ENCODE measurements at regions not wholly inside any gene's neighbourhood (a gene's known extent, or its start where the extent isn't known, plus 50 kb on each side); places are given as distances from the start of the nearest gene placed in this dataset.

DNA sequence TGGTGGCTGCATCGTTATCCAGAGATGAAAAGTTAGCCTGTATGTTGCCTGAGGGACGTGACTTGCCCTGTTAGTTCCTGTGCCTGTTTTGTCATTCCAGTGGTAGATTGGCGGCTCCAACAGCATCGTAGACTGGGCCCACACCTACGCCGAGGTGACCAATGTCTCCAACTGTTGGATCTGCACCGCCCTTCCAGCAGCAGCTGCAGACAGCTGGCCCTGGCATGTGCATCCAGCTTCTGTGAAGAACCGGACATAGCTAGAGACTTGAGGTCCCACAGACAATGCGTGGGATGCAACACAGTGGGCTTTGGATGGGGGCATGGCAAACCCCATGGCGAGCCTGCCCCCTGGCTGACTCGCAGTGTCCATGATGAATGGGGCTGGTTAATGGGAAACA lies 93.0 kb upstream of the TMPO start:
- DNase-seq, result no peak
- Histone ChIP-seq H3K4me1 (peaks cover 29% of the 10 kb centered on the region), H3K36me3 (no peaks in the 10 kb centered on the region), H3K9me3 (replicated peaks) (no peaks in the 10 kb centered on the region), H3K27ac (no peak overlapping the region), H3K27me3 (no peaks in the 10 kb centered on the region), H3K4me3 (no peak overlapping the region)

DNA sequence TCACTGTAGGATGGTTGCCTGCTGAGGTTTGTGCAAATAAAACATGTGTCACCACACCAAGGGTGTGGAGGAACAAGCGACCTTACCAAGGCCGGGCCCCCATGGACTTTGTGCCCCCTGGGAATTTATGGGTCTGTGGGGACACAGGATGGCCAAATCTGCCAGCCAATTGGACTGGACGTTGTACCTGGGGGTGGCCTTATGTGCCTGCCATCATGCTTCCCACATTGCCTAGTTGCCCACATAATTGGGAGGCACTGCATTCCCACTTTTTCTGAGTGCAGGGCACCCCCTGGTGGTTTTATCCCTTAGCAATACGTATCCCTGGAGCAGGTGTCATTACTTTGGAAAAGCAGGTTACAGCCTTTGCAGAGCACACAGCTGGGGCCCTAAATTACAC lies 92.6 kb upstream of the TMPO start:
- Histone ChIP-seq H3K9me3 (replicated peaks) (no peaks in the 10 kb centered on the region), H3K27me3 (no peaks in the 10 kb centered on the region), H3K36me3 (no peaks in the 10 kb centered on the region), H3K4me3 (no peak overlapping the region), H3K27ac (no peak overlapping the region), H3K4me1 (peaks cover 24% of the 10 kb centered on the region)
- DNase-seq, result peak; percentile 36 to 47

DNA sequence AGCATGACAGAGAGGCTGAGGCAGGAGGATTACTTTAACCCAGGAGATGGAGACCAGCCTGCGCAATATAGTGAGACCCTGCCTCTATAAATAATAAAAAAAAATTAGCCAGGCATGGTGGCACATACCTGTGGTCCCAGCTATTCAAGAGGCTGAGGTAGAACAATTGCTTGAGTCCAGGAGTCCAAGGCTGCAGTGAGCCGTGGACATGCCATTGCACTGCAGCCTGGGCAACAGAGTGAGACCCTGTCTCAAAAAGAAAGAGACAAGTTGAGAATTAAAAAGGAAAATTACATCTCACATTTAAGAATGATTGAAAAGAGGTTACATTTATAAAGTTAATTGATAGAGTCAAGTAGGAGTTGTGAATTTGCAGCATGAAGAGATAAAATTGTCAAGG lies 91.4 kb upstream of the TMPO start:
- Histone ChIP-seq H3K4me1 (peaks cover 18% of the 10 kb centered on the region), H3K4me3 (no peak overlapping the region), H3K36me3 (no peaks in the 10 kb centered on the region), H3K27me3 (no peaks in the 10 kb centered on the region), H3K9me3 (replicated peaks) (no peaks in the 10 kb centered on the region), H3K27ac (peak overlapping the region; percentile 16)
- DNase-seq, result no peak

DNA sequence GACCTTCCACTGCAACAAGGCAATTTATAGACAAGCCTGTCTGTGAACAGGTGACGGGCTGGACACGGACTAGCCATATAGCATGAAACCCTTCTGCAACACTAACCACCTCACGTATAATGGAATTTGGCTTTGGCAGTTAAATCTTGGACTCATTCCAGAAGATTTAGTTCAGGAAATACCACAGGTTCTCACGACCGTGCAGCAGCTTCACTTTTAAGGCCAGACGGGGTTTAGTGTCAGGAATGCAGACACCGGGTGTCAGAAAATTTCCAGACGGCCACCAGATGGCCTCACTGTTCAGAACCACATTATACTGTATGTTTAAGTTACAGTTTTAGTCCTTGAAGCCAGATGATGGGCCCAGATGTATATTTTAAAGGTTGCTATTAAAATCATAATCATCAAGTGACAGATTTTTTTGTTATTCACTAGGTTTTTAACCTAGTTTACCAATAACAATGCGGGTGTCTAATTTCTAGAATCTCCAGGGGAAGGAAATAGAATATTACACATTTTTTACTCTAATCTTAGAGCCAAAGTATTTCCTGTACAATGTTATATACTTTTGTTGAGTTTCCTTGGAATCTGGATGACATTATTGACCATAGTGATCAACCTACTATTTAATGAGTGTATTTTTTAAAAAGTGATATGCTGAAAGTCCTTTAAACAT lies 90.5 kb upstream of the TMPO start:
- H3K27ac ChIP-seq, result peak overlapping the region; percentile 16
- H3K36me3 ChIP-seq, result no peaks in the 10 kb centered on the region
- no peaks in the 10 kb centered on the region for H3K27me3 ChIP-seq
- H3K9me3 ChIP-seq (replicated peaks), result no peaks in the 10 kb centered on the region
- DNase-seq, result peak; percentile 78 to 91
- peaks cover 11% of the 10 kb centered on the region for H3K4me1 ChIP-seq
- no peak overlapping the region for H3K4me3 ChIP-seq

DNA sequence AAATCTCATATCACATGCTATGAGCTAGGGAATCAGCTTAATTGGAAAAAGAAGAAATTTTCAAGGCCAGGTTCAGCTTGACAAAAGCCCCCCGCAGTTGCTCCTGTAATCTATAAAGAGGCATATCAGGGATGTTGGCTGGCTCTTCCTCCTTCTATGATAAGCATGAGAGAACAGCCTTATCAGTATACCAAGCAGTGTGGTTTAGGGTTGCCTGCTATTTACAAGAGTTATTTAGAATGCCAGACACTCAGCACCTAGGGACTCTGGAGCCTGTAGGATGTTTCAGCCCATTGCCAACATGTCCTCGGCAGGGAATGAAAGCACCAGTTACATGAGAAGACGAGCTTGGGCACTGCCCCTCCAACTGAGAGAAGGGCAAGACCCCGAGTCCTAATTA lies 89.5 kb upstream of the TMPO start:
- no peaks in the 10 kb centered on the region for H3K36me3 ChIP-seq
- H3K4me3 ChIP-seq, result no peak overlapping the region

DNA sequence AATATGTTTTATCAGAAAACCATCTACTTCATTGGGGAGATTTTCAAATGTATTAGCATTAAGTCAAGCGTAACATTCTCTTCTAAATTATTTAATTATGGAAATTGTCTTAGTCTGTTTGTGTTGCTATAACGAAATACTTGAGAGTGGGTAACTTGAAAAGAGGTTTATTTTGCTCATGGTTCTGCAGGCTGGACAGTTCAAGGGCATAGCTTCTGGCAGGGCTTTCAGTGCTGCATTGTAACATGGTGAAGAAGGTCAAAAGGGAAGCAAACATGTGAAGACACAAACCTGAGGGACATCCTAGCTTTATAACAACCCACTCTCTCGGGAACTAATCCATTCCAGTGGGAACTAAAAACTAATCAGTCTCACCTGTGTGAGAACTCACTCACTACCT lies 84.3 kb upstream of the TMPO start:
- H3K4me3 ChIP-seq, result no peak overlapping the region
- no peaks in the 10 kb centered on the region for H3K36me3 ChIP-seq
- no peaks in the 10 kb centered on the region for H3K9me3 ChIP-seq (replicated peaks)
- no peaks in the 10 kb centered on the region for H3K27me3 ChIP-seq
- no peak for DNase-seq
- H3K27ac ChIP-seq, result no peak overlapping the region
- no peaks in the 10 kb centered on the region for H3K4me1 ChIP-seq

More for the DNA sequence above, 89.5 kb upstream of the TMPO start:
- Histone ChIP-seq H3K9me3 (replicated peaks) (no peaks in the 10 kb centered on the region), H3K27me3 (no peaks in the 10 kb centered on the region), H3K4me1 (peaks cover 10% of the 10 kb centered on the region), H3K27ac (no peak overlapping the region)
- no peak for DNase-seq

DNA sequence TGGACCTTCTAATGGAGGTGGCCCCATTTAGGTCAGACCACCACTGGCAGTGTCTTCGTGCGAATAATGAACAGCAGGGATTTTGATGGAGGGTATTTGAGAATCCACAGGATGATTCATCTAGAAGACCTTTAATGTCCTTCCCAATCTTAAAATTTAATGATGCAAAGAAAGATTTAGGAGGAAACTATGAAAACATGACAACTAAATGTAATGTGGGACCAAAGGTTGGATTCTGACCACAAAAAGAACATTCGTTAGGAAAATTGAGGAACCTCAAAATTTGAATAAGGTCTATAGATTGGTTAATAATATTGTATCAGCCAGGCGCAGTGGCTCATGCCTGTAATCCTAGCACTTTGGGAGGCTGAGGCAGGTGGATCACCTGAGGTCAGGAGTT lies 78.2 kb upstream of the TMPO start:
- Histone ChIP-seq H3K36me3 (no peaks in the 10 kb centered on the region), H3K9me3 (replicated peaks) (no peaks in the 10 kb centered on the region), H3K27me3 (no peaks in the 10 kb centered on the region), H3K4me1 (peaks cover 13% of the 10 kb centered on the region), H3K4me3 (no peak overlapping the region), H3K27ac (no peak overlapping the region)
- DNase-seq, result no peak

DNA sequence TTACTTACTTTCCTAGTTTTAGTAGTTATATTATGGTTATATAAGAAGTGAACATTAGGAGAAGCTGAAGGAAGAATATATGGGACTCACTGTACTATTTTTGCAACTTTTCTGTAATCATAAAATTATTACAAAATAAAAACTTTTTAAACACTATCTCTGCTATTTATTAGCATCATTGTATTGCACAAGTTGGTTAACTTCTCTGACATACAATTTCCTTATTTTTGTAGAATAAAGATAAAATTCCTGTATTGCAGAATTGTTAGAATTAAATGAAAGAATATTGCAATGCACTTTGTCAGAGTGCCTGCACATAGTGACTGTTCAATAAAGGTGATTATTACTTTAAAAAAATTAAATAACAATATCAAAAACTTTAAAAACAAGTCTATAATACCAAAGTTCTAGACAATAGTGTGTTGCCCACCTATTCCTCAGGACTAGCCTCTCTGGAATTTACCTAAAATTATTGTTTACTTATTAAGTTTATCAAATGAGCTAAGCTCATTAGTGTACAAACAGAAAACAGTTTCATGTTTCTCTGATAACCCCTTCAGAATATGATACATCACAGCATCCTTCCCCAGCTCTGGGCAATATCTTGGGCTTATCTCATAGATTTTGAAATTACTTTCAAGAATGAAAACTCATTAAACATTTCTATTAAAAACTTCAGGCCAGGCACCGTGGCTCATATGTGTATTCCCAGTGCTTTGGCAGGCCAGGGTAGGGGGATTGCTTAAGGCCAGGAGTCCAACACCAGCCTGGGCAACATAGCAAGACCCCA lies 77.4 kb upstream of the TMPO start:
- H3K4me1 ChIP-seq, result peaks cover 13% of the 10 kb centered on the region
- H3K9me3 ChIP-seq (replicated peaks), result no peaks in the 10 kb centered on the region
- no peak overlapping the region for H3K27ac ChIP-seq
- H3K36me3 ChIP-seq, result no peaks in the 10 kb centered on the region
- no peaks in the 10 kb centered on the region for H3K27me3 ChIP-seq
- no peak overlapping the region for H3K4me3 ChIP-seq
- no peak for DNase-seq

DNA sequence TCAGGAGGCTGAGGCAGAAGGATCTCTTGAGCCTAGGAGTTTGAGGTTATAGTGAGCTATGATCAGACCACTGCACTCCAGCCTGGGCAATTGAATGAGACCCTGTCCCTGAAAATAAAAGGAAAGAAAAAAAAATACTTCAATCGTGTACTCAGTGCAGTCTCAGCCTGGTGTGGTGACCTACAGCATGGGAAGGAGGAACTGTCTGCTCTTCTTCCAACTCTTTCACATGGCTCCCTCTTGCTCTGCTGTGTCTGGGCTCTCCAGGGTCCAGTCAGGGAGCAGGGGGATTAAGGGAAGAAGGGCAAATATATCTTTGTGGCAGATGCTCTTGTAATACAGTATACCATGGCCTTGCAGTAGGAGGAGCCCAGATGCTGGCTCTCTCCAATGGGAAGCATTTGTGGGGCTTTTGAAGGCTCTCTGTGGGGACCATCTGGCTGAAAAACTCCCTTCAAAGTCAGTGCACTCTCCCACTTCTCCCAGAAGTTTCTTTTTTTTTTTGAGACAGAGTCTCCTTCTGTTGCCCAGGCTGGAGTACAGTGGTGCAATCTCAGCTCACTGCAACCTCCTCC lies 76.6 kb upstream of the TMPO start:
- DNase-seq, result no peak
- Histone ChIP-seq H3K4me1 (peaks cover 13% of the 10 kb centered on the region), H3K36me3 (no peaks in the 10 kb centered on the region), H3K27ac (no peak overlapping the region), H3K9me3 (replicated peaks) (no peaks in the 10 kb centered on the region), H3K27me3 (no peaks in the 10 kb centered on the region), H3K4me3 (no peak overlapping the region)

DNA sequence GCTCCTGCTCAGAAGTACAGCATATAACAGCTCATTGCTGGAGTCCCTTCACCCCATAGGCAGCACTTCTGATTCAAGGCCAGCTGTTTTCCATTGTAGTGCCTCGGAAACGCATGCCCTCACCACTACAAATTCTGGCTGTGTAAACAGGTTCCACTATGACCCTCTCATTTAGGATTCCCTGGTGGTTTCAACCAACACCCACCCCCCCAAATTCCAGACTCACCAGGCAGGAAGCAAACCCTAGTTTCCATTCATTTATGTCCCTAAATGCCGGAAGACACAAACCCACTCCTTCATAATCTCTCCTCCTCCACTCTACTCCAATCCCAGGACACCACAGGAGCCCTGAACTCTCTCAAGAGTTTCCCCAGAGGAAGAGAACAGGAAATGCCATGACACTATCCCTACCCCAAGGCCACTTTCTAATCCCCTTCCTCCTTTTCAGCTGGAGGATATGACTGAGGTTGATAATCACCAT lies 75.9 kb upstream of the TMPO start:
- peak overlapping the region; percentile 57 for H3K27ac ChIP-seq
- H3K27me3 ChIP-seq, result no peaks in the 10 kb centered on the region
- peak overlapping the region; percentile 31 for H3K4me3 ChIP-seq
- peak; percentile 17 to 60 for DNase-seq
- peaks cover 13% of the 10 kb centered on the region for H3K4me1 ChIP-seq
- no peaks in the 10 kb centered on the region for H3K36me3 ChIP-seq
- H3K9me3 ChIP-seq (replicated peaks), result no peaks in the 10 kb centered on the region

DNA sequence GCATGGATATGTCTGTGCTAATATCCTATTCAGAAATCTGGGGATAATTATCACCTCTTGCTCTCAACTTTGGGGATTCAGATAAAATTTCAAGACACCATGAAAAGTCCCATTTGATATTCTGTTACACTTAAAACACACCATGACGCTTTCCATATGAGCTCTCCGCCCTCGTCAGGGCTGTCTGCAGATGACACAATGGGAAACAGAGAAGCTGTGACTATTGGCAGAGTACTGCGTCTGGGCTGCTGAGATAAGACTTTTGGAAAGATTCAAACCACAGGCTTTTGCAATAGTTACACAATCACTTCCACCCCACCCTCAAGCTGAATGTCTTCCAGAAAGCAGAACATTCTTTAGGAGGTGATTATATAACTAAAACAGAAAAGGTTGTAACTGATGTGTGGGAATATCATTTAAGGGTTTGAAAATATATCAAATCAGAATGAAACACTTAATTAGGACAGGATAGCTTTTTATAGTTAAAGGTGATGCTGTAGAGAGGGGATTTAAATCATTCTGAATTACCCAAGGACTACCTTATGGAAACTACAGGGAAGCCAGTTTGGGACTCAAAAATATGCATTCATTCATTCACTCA lies 75.3 kb upstream of the TMPO start:
- no peaks in the 10 kb centered on the region for H3K27me3 ChIP-seq
- H3K9me3 ChIP-seq (replicated peaks), result no peaks in the 10 kb centered on the region
- peak; percentile 28 to 59 for DNase-seq
- H3K36me3 ChIP-seq, result no peaks in the 10 kb centered on the region
- peak overlapping the region; percentile 31 for H3K4me3 ChIP-seq
- H3K27ac ChIP-seq, result peak overlapping the region; percentile 57
- peaks cover 13% of the 10 kb centered on the region for H3K4me1 ChIP-seq

DNA sequence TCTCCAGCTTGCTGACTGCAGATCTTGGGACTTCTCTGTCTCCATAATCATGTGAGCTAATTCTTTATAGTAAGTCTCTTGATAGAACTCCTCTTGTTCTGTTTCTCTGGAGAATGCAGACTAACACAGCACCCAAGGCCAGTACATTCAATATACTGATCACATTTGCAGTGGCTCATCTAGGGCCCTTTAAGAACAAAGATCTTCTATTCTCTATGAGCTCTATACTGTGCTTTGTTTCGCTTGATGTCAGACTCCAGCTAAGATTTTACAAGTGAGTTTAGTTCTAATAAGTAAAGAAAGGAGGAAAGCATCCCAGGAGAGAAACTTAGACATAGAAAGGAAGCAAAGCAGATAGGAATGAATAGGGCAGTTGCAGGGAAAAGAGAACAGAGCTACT lies 69.3 kb upstream of the TMPO start:
- H3K9me3 ChIP-seq (replicated peaks), result no peaks in the 10 kb centered on the region
- H3K36me3 ChIP-seq, result no peaks in the 10 kb centered on the region
- H3K4me3 ChIP-seq, result no peak overlapping the region
- no peak for DNase-seq
- H3K4me1 ChIP-seq, result 0 out of 2 replicates have a peak, but pooled peaks cover 3% of the 10 kb centered on the region
- H3K27me3 ChIP-seq, result no peaks in the 10 kb centered on the region
- H3K27ac ChIP-seq, result no peak overlapping the region

DNA sequence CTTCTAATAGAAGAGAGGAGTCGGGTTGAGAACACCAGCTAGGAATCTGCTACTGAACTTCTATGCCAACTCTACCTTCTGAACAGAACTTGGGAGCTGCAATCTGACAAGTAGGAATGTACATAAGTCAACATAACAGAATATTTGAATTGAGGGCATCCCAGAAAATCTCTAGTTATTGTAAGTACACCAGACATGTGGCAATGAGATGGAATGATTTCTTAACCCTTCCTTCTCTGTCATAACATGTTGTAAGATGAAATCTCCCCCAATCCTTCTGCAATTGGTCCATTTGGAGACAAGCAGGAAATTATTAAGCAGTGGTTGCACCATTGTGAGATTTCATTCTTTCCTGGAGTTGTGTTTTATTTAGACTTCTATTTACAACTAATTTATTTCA lies 68.7 kb upstream of the TMPO start:
- no peak for DNase-seq
- H3K27ac ChIP-seq, result no peak overlapping the region
- no peaks in the 10 kb centered on the region for H3K36me3 ChIP-seq
- H3K27me3 ChIP-seq, result no peaks in the 10 kb centered on the region
- no peaks in the 10 kb centered on the region for H3K9me3 ChIP-seq (replicated peaks)
- H3K4me3 ChIP-seq, result no peak overlapping the region
- H3K4me1 ChIP-seq, result 0 out of 2 replicates have a peak, but pooled peaks cover 3% of the 10 kb centered on the region

DNA sequence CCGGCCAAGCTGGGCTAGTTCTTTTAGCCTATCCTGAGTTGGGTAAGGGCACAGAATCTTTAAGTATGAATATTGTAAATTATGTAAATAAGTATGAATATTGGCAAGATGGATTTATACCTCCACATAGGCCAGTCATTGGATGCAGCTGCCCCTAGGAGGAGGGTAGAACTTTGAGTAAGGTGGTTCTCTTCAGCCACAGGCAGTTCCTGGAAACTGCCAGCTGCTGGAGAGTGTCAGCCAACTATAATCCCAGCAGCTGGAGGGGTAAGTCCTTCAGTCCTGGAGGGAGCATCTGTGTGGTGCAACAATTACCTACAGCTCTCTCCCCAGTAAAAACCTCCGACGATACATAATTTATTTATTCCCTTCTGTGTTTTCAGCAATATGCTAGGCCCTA lies 65.8 kb upstream of the TMPO start:
- H3K9me3 ChIP-seq (replicated peaks), result no peaks in the 10 kb centered on the region
- H3K4me3 ChIP-seq, result no peak overlapping the region
- H3K36me3 ChIP-seq, result no peaks in the 10 kb centered on the region
- DNase-seq, result peak; percentile 52 to 82
- no peaks in the 10 kb centered on the region for H3K27me3 ChIP-seq
- H3K27ac ChIP-seq, result no peak overlapping the region
- H3K4me1 ChIP-seq, result 0 out of 2 replicates have a peak, but pooled peaks cover 3% of the 10 kb centered on the region

DNA sequence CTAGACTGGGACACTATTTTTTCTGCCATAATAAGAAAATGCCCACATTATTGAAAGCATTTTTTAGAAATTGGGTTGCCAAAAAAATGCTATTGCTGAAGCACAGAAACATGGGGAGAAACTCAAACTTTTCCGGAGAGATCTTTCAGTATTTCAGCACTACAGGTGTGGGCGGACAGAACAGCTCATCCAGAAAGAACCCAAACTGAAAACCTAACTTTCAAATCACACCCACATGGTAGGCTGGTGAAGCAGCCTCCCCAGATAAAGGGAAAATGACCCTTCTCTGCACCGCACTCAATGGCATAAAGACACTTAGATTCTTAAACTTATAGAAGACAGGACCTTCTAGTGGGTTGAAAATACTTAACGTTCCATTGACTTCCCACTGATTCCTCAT lies 62.3 kb upstream of the TMPO start:
- no peaks in the 10 kb centered on the region for H3K36me3 ChIP-seq
- H3K4me3 ChIP-seq, result no peak overlapping the region
- no peak overlapping the region for H3K27ac ChIP-seq
- H3K27me3 ChIP-seq, result no peaks in the 10 kb centered on the region
- H3K4me1 ChIP-seq, result 0 out of 2 replicates have a peak, but pooled peaks cover 3% of the 10 kb centered on the region
- no peak for DNase-seq
- H3K9me3 ChIP-seq (replicated peaks), result no peaks in the 10 kb centered on the region
